ENCODE measurements at regions not wholly inside any gene's neighbourhood (a gene's known extent, or its start where the extent isn't known, plus 50 kb on each side); places are given as distances from the start of the nearest gene placed in this dataset.

DNA sequence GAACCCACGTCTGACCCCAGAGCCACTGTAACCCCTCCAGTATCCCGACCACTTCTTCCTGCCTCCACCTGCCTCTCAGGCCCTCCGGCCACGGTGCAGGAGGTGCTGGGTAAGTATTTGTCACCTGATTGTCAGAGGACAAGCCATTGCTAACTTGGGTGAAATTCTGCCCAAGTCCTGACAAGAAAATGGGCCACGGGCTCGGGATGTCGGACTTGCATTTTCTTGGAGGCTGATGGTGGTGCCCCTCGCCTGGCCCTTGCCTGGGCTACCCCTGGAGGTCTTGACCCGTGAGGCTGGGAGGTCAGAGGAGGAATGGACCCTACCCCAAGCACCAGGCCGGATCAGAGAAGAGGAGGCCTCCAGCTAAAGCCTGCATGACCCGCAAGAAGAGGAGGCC, 149.7 kb upstream of the COL5A1 start:
- no peaks in the 10 kb centered on the region for H4K20me1 ChIP-seq (ENCODE audit: insufficient read depth, low read length, poor library complexity, severe bottlenecking)
- H3K36me3 ChIP-seq (ENCODE audit: insufficient read depth, low read length), result no peaks in the 10 kb centered on the region
- H3K9me2 ChIP-seq (replicated peaks; ENCODE audit: low read depth, low read length), result no peaks in the 10 kb centered on the region
- H3K4me3 ChIP-seq (ENCODE audit: low read length, poor library complexity, severe bottlenecking), result no peak overlapping the region
- no peaks in the 10 kb centered on the region for H3K79me2 ChIP-seq (ENCODE audit: insufficient read depth, low read length)
- H2AFZ ChIP-seq (ENCODE audit: low read length), result no peak overlapping the region
- H3K27me3 ChIP-seq (ENCODE audit: insufficient read depth, low read length, poor library complexity, severe bottlenecking), result no peaks in the 10 kb centered on the region
- no peak overlapping the region for H3K9ac ChIP-seq (ENCODE audit: low read depth, low read length, poor library complexity, severe bottlenecking)
- H3K4me1 ChIP-seq (ENCODE audit: insufficient read depth, low read length, poor library complexity, severe bottlenecking), result peaks cover 17% of the 10 kb centered on the region
- TF ChIP-seq EZH2phosphoT487 (IDR thresholded peaks at IDR 0.05; ENCODE audit: borderline replicate concordance), result no peak
- TF ChIP-seq, protein P1, sequence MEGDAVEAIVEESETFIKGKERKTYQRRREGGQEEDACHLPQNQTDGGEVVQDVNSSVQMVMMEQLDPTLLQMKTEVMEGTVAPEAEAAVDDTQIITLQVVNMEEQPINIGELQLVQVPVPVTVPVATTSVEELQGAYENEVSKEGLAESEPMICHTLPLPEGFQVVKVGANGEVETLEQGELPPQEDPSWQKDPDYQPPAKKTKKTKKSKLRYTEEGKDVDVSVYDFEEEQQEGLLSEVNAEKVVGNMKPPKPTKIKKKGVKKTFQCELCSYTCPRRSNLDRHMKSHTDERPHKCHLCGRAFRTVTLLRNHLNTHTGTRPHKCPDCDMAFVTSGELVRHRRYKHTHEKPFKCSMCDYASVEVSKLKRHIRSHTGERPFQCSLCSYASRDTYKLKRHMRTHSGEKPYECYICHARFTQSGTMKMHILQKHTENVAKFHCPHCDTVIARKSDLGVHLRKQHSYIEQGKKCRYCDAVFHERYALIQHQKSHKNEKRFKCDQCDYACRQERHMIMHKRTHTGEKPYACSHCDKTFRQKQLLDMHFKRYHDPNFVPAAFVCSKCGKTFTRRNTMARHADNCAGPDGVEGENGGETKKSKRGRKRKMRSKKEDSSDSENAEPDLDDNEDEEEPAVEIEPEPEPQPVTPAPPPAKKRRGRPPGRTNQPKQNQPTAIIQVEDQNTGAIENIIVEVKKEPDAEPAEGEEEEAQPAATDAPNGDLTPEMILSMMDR (conservative IDR thresholded peaks at IDR 0.05; ENCODE audit: low read length), result no peak
- H3K4me2 ChIP-seq (ENCODE audit: low read depth, low read length, poor library complexity, severe bottlenecking), result no peak overlapping the region
- no peaks in the 10 kb centered on the region for H3F3A ChIP-seq (ENCODE audit: low read depth)
- H3K9me3 ChIP-seq (ENCODE audit: insufficient read depth, low read depth, low read length), result no peaks in the 10 kb centered on the region

DNA sequence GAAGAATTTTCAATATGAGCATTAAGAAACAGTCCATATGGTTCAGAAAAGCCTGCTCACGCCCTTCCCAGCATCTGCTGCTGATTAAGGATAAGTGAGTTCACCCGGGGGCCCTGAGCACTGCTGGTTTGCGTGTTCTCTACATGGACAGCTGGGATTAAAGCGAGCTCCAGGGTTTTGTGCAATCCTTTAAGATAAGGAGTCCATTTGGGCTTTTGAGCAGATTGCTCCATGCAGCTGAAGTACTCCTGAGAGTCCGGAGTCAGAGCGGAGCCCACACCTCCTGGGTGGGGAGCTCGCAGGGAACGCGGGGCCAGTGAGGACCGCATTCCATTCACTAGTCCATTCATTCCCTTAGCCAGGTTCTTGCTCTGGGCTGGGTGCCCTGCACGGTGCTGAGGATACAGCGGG, 149.3 kb upstream of the COL5A1 start:
- H3K4me1 ChIP-seq (ENCODE audit: insufficient read depth, low read length, poor library complexity, severe bottlenecking), result peaks cover 17% of the 10 kb centered on the region

DNA sequence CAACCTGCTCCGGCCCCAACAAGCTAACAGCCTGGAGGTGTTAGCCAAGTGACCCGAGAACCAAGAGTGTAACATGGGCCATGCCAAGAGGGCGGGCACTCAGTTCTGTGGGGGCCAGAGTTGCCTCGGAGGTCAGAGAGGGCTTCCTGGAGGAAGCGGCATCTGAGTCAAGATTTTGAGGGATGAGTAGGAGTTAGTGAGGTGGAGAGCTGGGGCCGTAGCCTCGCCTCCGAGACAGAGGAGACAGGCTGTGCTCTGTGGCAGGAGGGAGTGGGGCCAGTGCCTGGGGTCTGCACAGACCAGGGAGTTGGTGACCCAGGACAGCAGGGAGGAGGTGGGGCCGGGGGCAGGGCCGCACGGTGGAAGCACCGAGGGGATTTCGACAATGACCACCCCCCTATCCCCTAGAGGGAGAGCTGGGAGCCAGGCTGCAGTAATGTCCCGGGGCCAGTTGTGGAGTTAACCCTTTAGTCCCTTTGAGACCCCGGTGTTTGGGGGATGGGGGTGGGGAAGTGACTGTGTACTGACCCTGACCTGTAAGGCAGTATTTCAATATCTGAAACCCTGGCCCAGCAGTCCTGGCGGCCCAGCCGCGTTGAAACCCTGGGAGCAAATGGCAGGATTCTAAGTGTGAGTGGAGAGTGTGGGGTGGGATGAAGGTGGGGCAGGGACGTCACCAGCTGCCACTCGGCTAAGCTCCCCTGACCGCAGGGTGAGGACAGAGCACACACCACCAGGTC, 148.7 kb upstream of the COL5A1 start:
- TF ChIP-seq, protein P1 (conservative IDR thresholded peaks at IDR 0.05; ENCODE audit: low read length), result no peak
- no peak for TF ChIP-seq EZH2phosphoT487 (IDR thresholded peaks at IDR 0.05; ENCODE audit: borderline replicate concordance)

More for the DNA sequence above, 149.3 kb upstream of the COL5A1 start:
- H3K79me2 ChIP-seq (ENCODE audit: insufficient read depth, low read length), result no peaks in the 10 kb centered on the region
- H3F3A ChIP-seq (ENCODE audit: low read depth), result no peaks in the 10 kb centered on the region
- H3K4me2 ChIP-seq (ENCODE audit: low read depth, low read length, poor library complexity, severe bottlenecking), result no peak overlapping the region
- no peak overlapping the region for H3K9ac ChIP-seq (ENCODE audit: low read depth, low read length, poor library complexity, severe bottlenecking)
- H3K9me3 ChIP-seq (ENCODE audit: insufficient read depth, low read depth, low read length), result no peaks in the 10 kb centered on the region
- H3K27me3 ChIP-seq (ENCODE audit: insufficient read depth, low read length, poor library complexity, severe bottlenecking), result no peaks in the 10 kb centered on the region
- H4K20me1 ChIP-seq (ENCODE audit: insufficient read depth, low read length, poor library complexity, severe bottlenecking), result no peaks in the 10 kb centered on the region
- H3K9me2 ChIP-seq (replicated peaks; ENCODE audit: low read depth, low read length), result no peaks in the 10 kb centered on the region
- no peak overlapping the region for H2AFZ ChIP-seq (ENCODE audit: low read length)
- H3K36me3 ChIP-seq (ENCODE audit: insufficient read depth, low read length), result no peaks in the 10 kb centered on the region
- TF ChIP-seq EZH2phosphoT487 (IDR thresholded peaks at IDR 0.05; ENCODE audit: borderline replicate concordance), result no peak
- TF ChIP-seq, protein P1 (conservative IDR thresholded peaks at IDR 0.05; ENCODE audit: low read length), result no peak
- no peak overlapping the region for H3K4me3 ChIP-seq (ENCODE audit: low read length, poor library complexity, severe bottlenecking)

More for the DNA sequence above, 148.7 kb upstream of the COL5A1 start:
- Histone ChIP-seq H3K79me2 (ENCODE audit: insufficient read depth, low read length) (no peaks in the 10 kb centered on the region), H3K27me3 (ENCODE audit: insufficient read depth, low read length, poor library complexity, severe bottlenecking) (no peaks in the 10 kb centered on the region), H3K36me3 (ENCODE audit: insufficient read depth, low read length) (no peaks in the 10 kb centered on the region), H3K4me3 (ENCODE audit: low read length, poor library complexity, severe bottlenecking) (no peak overlapping the region), H3K9ac (ENCODE audit: low read depth, low read length, poor library complexity, severe bottlenecking) (no peak overlapping the region), H2AFZ (ENCODE audit: low read length) (no peak overlapping the region), H4K20me1 (ENCODE audit: insufficient read depth, low read length, poor library complexity, severe bottlenecking) (no peaks in the 10 kb centered on the region), H3K4me2 (ENCODE audit: low read depth, low read length, poor library complexity, severe bottlenecking) (no peak overlapping the region), H3K4me1 (ENCODE audit: insufficient read depth, low read length, poor library complexity, severe bottlenecking) (peaks cover 15% of the 10 kb centered on the region), H3K9me2 (replicated peaks; ENCODE audit: low read depth, low read length) (no peaks in the 10 kb centered on the region), H3K9me3 (ENCODE audit: insufficient read depth, low read depth, low read length) (no peaks in the 10 kb centered on the region), H3F3A (ENCODE audit: low read depth) (no peaks in the 10 kb centered on the region)
